ENCODE measurements at regions not wholly inside any gene's neighbourhood (a gene's known extent, or its start where the extent isn't known, plus 50 kb on each side); places are given as distances from the start of the nearest gene placed in this dataset.

- Histone ChIP-seq H3K4me3 (ENCODE audit: low read depth in 2 of 2, low read length in 2 of 2) (no peak overlapping the region), H3K36me3 (ENCODE audit: control insufficient read depth, insufficient read depth, low read length) (no peaks in the 10 kb centered on the region), H3K4me1 (ENCODE audit: control insufficient read depth, insufficient read depth, low read length) (no peaks in the 10 kb centered on the region), H3K27ac (ENCODE audit: low read length) (no peak overlapping the region), H3K27me3 (ENCODE audit: control insufficient read depth, insufficient read depth, low read length) (no peaks in the 10 kb centered on the region), H3K9me3 (ENCODE audit: control insufficient read depth, insufficient read depth, low read depth, low read length) (no peaks in the 10 kb centered on the region)
- ChIA-PET POLR2A (no interaction called here), CTCF (no interaction called here)
- ATAC-seq (no peak), DNase-seq (ENCODE audit: low read depth, low spot score) (no peak)
- intact Hi-C loops (cut with micrococcal nuclease; ENCODE audit: unreplicated experiment) (no loop called here), in situ Hi-C loops (cut with HindIII; ENCODE audit: low pct_unique_long_range_greater_than_20kb, low sequenced_read_pairs) (no loop called here)
- no TSS peak for BruUV-seq (replicated peaks)
- no peak for TF ChIP-seq POLR2AphosphoS5 (IDR thresholded peaks at IDR 0.05; ENCODE audit: low read depth, low read length)
- no peak for TF ChIP-seq TCF7L2 (IDR thresholded peaks at IDR 0.05; ENCODE audit: low read depth, low read length)
- TF ChIP-seq REST (IDR thresholded peaks at IDR 0.05; ENCODE audit: insufficient read depth in 1 of 2, low read depth in 2 of 2, low read length in 1 of 2): no peak
- no peak for TF ChIP-seq CTCF (IDR thresholded peaks at IDR 0.05)
- TF ChIP-seq SIN3A (IDR thresholded peaks at IDR 0.05; ENCODE audit: borderline replicate concordance, insufficient read depth, low read depth, low read length): no peak
These were observed 100.2 kb upstream of the MYCN start for GRCh38 chr2:15840148-15840547.

GRCh38 chr2:15840969-15841368, 99.4 kb upstream of the MYCN start:
- ChIA-PET POLR2A (no interaction called here), CTCF (interaction anchor here (0.6 kb wide), 1 partner anchor 193 kb away, joined by 4 read pairs; no protein-coding TSS in a partner anchor)
- H3K27me3 ChIP-seq (ENCODE audit: control insufficient read depth, insufficient read depth, low read length): no peaks in the 10 kb centered on the region
- no peaks in the 10 kb centered on the region for H3K9me3 ChIP-seq (ENCODE audit: control insufficient read depth, insufficient read depth, low read depth, low read length)
- ATAC-seq (no peak; the same call in 1 of the 2 replicates), DNase-seq (ENCODE audit: low read depth, low spot score) (no peak)
- no peak for TF ChIP-seq CTCF (IDR thresholded peaks at IDR 0.05)
- no peak for TF ChIP-seq TCF7L2 (IDR thresholded peaks at IDR 0.05; ENCODE audit: low read depth, low read length)
- no peak for TF ChIP-seq SIN3A (IDR thresholded peaks at IDR 0.05; ENCODE audit: borderline replicate concordance, insufficient read depth, low read depth, low read length)
- no peak for TF ChIP-seq POLR2AphosphoS5 (IDR thresholded peaks at IDR 0.05; ENCODE audit: low read depth, low read length)
- TF ChIP-seq REST (IDR thresholded peaks at IDR 0.05; ENCODE audit: insufficient read depth in 1 of 2, low read depth in 2 of 2, low read length in 1 of 2): no peak
- H3K4me3 ChIP-seq (ENCODE audit: low read depth in 2 of 2, low read length in 2 of 2): no peak overlapping the region
- intact Hi-C loops (cut with micrococcal nuclease; ENCODE audit: unreplicated experiment) (no loop called here), in situ Hi-C loops (cut with HindIII; ENCODE audit: low pct_unique_long_range_greater_than_20kb, low sequenced_read_pairs) (no loop called here)
- no peak overlapping the region for H3K27ac ChIP-seq (ENCODE audit: low read length)
- no peaks in the 10 kb centered on the region for H3K36me3 ChIP-seq (ENCODE audit: control insufficient read depth, insufficient read depth, low read length)
- H3K4me1 ChIP-seq (ENCODE audit: control insufficient read depth, insufficient read depth, low read length): no peaks in the 10 kb centered on the region
- no TSS peak for BruUV-seq (replicated peaks)
